GM18519 (cell line): ENCODE measurements at regions not wholly inside any gene's neighbourhood (a gene's known extent, or its start where the extent isn't known, plus 50 kb on each side); places are given as distances from the start of the nearest gene placed in this dataset.

ENCODE experiments used
- ATAC-seq: cut with Tn5 transposase; IDR thresholded peaks from one replicate; pipeline ENCODE4 v1.9.1; 2021; ENCODE audit warnings: mild to moderate bottlenecking, moderate library complexity; ENCODE audit not compliant: unreplicated experiment, low FRiP score

- ATAC-seq: no peak
These were observed 52.8 kb upstream of the DHX15 start for GRCh38 chr4:24637173-24637572.

DNA sequence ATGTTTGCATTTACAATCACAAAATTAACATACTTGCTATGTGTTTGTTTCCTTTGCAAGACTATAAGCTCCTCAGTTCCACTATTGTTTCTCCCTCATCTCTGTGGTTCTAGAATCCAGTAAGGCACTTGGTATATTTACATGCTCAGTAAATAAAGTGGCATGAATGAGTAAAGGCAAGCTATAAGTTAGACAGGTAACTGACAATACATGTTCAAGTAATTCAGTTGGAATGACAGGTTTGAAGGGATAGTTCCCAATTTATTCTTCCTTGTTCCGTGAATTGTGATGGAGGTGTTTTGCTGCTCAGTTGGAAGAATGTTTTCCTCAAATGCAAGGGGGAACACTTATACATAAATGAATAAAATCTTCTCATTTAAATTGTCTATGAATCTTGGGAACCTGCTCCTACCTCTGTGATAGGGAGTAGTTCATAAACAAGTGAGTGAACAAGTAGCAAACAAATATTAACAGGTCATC lies 54.1 kb upstream of the DHX15 start:
- no peak for ATAC-seq

GRCh38 chr4:24639714-24640113 lies 55.4 kb upstream of the DHX15 start:
- no peak for ATAC-seq

DNA sequence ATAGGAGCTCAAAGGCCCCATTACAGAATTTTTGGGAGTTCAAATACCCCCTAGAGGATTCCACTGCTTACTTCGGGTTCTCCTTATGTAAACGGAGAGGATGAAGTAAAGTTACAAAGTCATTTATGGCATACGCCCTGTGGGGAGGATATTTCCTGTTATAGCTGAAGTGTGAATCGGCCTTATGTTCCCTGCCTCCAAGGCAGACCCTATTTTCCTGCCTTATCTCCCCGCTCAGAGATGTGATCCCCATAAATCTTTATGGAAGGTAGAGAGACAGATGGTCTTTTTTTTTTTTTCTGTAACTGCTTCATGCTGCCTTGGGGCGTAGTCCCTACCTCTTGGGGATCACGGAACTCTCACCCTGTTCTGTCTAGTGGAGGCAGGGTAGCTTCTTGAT lies 56.0 kb upstream of the DHX15 start:
- ATAC-seq: no peak

DNA sequence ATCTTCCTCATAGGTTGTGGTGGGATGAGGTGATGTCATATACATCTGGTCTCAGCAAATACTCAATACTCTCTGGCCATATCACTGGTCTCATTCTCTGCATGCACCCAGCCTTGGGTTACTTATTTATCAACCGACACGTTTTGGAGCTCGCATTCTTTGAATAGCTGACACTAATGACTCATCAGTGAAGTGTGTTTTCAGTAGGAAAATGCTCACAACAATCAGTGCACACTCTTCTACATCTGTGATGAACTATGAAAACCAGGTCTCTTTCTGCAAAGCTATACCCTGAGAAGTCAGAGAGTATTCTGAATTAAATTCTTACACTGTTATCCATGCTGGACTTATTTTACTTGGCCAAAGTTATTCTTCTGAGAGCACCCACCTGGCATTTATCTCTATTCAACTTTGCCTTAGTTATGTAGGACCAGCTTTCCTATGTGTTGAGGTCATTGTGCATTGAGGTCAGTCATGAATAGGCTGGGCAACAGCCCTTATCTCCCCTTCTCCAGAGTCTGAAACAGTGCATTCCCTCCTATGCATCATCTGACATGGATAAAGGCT lies 58.7 kb upstream of the DHX15 start:
- no peak for ATAC-seq

DNA sequence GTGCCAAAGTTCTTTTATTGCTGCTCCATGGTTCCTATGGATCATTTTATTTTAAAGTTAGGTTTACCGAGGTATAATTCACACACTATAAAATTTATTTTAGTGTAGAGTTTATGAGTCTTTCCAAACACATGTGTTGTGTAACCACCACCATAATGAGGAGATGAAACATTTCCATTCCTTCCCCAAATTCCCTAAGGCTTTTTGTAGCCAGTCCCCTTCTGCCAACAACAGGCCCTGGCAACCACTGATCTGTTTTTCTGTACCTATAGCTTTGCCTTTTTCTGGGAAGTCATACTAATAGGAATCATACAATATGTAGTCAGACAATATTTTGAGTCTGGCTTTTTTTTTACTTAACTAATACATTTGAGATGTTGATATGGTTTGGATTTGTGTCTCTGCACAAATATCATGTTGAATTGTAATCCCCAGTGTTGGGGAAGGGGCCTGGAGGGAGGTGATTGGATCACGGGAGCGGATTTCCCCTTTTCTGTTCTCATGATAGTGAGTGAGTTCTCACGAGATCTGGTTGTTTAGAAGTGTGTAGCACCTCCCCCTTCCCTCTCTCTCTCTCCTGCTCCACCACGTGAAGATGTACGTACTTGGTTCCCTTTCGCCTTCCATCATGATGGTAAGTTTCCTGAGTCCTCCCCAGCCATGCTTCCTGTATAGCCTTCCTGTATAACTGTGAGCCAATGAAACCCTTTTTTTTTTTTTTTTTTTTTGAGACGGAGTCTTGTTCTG lies 59.6 kb upstream of the DHX15 start:
- no peak for ATAC-seq

DNA sequence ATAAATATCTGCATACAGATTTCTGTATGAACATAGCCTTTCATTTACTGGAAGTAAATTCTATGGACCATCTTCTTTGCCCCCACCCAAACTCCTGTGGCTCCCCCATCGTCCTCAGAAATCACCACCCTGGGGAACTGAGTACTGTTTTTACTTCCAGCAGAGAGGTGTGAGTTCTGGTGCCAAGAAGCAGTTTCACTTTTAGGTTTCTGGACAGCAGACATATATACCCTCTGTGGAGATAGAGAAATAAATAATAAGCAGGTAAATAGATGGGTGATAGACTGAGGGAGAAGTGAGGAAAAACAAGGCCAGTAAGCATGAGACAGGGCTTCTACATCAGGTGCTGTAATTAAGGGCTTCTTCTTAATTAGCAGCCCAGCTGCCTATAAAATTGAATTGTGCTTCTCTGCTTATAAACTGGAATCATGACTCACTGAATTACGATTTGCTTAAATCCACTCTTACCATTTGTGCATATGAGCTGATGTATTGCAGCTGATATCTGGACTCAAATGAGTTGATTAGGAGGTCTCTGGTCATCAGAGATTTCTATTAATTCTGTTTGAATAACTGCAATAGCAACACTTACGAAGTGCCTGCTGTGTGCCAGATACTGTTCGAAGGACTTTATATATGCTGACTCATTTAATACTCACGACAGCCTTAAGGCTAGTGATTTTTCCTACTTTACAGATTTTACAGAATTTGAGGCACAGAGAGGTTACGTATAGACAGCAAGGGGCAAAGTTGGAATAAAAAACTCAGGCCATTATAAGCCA lies 60.8 kb upstream of the DHX15 start:
- no peak for ATAC-seq

GRCh38 chr4:24645765-24646550 lies 61.6 kb upstream of the DHX15 start:
- ATAC-seq: no peak

DNA sequence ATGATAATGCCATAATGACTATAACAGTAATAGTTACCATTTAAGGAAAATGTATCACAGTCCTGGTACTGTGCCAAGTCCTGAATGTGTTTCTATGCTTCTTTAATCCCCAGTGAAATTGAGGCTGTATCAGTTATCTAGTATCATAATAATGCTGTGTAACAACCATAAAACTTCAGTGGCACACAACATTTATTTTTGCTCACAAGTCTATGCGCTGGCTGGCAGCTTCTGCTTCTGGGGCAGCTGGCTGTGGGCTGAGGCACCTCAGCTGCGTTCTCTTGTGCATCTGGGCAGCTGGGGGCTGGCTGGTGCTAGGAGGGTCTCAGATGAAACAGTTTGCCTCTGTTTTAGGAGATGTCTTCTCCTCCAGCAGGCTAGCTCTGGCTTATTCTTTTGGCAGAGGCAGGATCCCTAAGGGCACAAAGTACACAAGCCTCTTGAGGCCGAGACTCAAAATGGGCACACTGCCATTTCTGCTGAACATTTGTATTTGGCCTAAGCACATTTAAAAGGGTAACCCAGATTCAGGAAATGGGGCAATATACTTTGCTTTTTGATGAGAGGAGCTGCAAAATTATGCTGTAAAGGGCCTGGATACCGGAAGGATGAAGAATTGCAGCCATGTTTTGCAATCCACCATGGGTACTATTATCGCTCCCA lies 62.6 kb upstream of the DHX15 start:
- ATAC-seq: no peak

- no peak for ATAC-seq
These were observed 66.7 kb upstream of the DHX15 start for GRCh38 chr4:24650849-24651640.

DNA sequence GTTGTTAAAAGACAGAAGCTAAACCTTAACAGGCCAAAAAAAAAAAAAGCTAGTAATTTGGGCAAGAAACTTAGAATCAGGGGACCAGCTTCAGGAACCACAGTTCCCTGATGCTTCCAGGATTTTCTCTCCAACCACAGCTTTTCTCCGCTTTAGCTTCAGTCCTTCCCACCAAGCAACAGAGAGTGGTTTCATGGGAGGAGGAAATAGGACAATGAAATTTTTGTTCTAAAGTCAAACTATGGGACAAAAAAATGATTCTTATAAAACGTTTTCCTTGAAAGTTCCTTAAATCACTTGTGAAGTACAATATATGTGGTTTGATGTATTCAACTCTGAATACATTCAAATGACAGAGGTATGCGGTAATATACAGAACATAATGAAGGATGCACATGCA lies 71.0 kb upstream of the DHX15 start:
- ATAC-seq: no peak

- no peak for ATAC-seq
These were observed 71.6 kb upstream of the DHX15 start for GRCh38 chr4:24655971-24656370.

- no peak for ATAC-seq
These were observed 72.6 kb upstream of the DHX15 start for GRCh38 chr4:24656906-24657305.

DNA sequence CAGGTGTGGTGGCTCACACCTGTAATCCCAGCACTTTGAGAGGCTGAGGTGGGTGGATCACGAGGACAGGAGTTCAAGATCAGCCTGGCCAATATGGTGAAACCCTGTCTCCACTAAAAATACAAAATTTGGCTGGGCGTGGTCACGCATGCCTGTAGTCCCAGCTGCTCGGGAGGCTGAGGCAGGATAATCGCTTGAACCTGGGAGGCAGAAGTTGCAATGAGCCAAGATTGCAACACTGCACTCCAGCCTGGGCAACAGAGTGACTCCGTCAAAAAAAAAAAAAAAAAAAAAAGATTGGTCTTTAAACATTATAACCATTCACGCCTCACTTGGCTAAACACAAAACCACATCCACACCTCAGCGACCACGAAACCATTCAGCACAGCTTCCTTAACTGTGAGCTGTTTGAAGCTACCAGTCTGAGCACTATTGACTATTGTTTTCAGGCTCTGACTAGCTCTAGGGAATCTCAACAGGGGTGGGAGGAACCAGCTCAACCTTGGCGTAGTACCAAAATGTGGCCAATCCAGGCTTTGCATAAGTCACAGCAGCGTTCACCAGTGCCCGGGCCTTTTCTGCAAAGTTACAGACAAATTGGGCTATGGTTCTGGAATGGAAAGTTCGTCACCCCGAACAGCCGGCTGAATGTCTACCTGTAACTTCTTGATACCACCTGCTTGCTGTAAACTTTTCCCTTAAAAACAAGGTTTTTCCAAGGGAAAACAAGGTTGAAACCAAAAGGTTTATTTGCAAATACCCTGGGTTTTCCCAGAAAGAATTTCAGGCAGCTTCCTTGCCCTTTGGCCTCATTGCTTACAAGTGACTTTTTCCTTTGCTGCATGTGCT lies 73.6 kb upstream of the DHX15 start:
- peak; percentile 91 for ATAC-seq

- ATAC-seq: no peak
These were observed 75.0 kb upstream of the DHX15 start for GRCh38 chr4:24659241-24659961.

GRCh38 chr4:24662056-24662455 lies 77.7 kb upstream of the DHX15 start:
- ATAC-seq: no peak

DNA sequence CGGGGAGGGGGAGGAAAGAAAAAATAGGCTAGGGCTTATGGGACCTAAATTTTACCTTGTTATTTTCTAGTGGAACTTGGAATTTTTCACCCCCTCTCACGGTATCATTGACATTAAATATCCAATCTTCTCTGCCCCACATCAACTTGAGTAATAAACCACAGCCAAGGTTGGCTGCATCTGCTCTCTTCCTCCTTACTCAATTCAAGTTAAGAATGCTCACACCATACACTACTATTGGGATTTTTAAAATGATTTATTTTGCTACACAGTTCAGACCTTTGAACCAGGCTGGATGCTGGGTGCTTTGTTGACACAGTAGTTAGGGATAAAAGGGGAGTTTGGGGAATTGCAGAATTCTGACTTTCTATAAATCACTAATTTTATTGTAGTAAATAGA lies 78.2 kb upstream of the DHX15 start:
- no peak for ATAC-seq

GRCh38 chr4:24664956-24665355 lies 80.6 kb upstream of the DHX15 start:
- ATAC-seq: no peak
